GM12892 (cell line): ENCODE measurements at regions not wholly inside any gene's neighbourhood (a gene's known extent, or its start where the extent isn't known, plus 50 kb on each side); places are given as distances from the start of the nearest gene placed in this dataset.
"Not testable (repeated sequence)": the region's sequence is repeated elsewhere in the genome, so short reads cannot be mapped to it uniquely, and the experiment has no call there.

Experiments
- DNase-seq: peaks from one replicate; pipeline ENCODE4 v3.0.0; 2011; ENCODE audit not compliant: insufficient read length
- FAIRE-seq: peaks from 2 replicates; lab custom pipeline; 2011; peaks lifted over from hg19 to GRCh38; lab: Jason Lieb, UNC
- POLR2A ChIP-seq: IDR thresholded peaks from 2 replicates; pipeline ENCODE4 v1.6.1; 2011; ENCODE audit warnings: low read depth, low read length, control low read depth
- POLR2AphosphoS5 ChIP-seq: IDR thresholded peaks from 2 replicates; pipeline ENCODE4 v1.6.1; 2011; ENCODE audit warnings: low read depth, low read length, control low read depth
- TAF1 ChIP-seq: IDR thresholded peaks from 2 replicates; pipeline ENCODE4 v1.6.1; 2011; ENCODE audit warnings: low read depth, mild to moderate bottlenecking, control low read depth, low read length, borderline replicate concordance

DNA sequence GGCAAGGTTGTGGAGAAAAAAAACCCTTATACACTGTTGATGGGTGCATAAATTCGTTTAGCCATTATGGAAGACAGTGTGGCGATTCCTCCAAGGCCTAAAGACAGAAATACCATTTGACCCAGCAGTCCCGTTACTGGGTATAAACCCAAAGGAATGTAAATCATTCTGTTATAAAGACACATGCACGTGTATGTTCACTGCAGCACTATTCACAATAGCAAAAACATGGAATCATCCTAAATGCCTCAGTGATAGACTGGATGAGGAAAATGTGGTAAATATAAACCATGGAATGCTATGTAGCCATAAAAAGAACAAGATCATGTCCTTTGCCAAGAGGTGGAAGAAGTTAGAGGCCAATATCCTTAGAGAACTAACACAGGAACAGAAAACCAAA lies 119.9 kb upstream of the PRR16 start:
- TF ChIP-seq POLR2AphosphoS5 (no peak), TAF1 (no peak), POLR2A (no peak)
- FAIRE-seq, result no peak
- no peak for DNase-seq

GRCh38 chr5:120345947-120346346 lies 118.2 kb upstream of the PRR16 start:
- no peak for TF ChIP-seq TAF1
- no peak for TF ChIP-seq POLR2AphosphoS5
- TF ChIP-seq POLR2A, result no peak
- DNase-seq (no peak), FAIRE-seq (no peak)

DNA sequence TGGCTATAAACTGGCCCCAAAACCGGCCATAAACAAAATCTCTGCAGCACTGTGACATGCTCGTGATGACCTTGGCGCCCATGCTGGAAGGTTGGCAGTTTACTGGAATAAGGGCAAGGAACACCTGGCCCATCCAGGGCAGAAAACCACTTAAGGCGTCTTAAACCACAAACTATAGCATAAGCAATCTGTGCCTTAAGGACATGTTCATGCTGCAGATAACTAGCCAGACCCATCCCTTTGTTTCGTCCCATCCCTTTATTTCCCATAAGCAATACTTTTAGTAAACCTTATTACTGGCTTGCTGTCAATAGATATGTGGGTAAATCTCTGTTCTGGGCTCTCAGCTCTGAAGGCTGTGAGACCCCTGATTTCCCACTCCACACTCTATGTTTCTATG lies 113.0 kb upstream of the PRR16 start:
- DNase-seq, FAIRE-seq: not testable (repeated sequence)

DNA sequence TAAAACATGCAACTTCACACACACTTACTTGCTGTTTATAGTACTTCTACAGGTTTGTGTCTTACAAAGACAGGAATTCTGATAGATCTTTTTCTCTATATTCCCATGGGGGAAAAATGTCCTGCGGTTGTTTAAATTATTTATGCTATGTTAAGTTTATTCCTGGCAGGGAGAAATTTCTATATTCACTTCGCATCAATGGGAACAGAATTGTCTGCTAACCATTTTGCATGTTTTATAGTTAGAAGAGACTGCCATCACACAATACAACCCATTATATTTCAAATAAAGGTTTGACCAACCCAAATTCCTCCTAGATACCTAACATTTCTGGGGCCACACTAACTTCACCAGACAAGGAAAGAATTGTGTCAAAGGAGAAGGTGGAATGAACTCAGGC lies 110.0 kb upstream of the PRR16 start:
- no peak for DNase-seq
- TF ChIP-seq POLR2A, result no peak
- no peak for TF ChIP-seq TAF1
- no peak for TF ChIP-seq POLR2AphosphoS5
- no peak for FAIRE-seq

GRCh38 chr5:120358949-120359348 lies 105.2 kb upstream of the PRR16 start:
- TF ChIP-seq TAF1, result no peak
- no peak for TF ChIP-seq POLR2AphosphoS5
- FAIRE-seq (no peak), DNase-seq (no peak)

- TF ChIP-seq POLR2AphosphoS5, result no peak
- no peak for TF ChIP-seq POLR2A
- no peak for TF ChIP-seq TAF1
- DNase-seq, result no peak
- FAIRE-seq, result no peak
Observed at GRCh38 chr5:120361941-120362340, 102.2 kb upstream of the PRR16 start.

- no peak for TF ChIP-seq TAF1
- no peak for TF ChIP-seq POLR2A
- no peak for TF ChIP-seq POLR2AphosphoS5
- FAIRE-seq, result no peak
- no peak for DNase-seq
Observed at GRCh38 chr5:120362426-120362825, 101.7 kb upstream of the PRR16 start.

DNA sequence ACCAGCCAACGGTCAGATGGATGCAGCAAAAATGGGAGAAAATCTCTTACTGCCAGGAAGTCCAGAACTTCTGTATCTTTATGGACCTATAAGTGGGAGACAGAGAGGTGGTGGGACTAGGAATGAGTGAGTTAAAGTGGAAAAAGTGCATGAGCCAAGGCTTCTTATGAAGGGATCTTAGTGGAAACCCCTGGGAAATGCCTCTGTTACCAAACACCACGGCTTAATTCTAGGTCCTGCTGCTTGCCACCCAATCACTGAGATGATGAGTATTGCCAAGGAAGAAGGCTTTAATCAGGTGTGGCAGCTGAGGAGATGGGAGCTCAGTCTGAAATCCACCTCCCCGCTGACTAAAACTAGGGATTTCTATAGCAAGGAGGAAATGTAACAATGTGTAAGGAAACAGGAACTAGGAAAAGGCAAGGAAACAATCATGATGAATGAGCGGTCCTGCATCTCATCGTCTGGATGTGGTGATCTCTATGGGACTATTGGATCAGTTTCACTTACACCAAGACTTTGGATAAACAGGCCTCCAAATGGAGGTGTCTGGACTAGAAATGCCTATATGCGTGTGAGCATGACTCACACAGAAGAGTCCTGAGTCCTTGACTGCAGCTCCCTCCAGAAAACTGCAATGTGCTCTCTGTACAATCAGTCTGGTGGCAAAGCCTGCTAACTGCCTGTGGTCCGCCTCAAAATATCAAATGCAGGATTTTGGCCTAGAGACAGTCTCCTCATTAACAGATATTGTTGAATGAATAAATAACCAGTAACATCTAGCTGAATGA lies 98.2 kb upstream of the PRR16 start:
- FAIRE-seq (no peak), DNase-seq (no peak)
- TF ChIP-seq TAF1, result no peak
- TF ChIP-seq POLR2AphosphoS5, result no peak
- TF ChIP-seq POLR2A, result no peak

GRCh38 chr5:120367896-120368634 lies 96.0 kb upstream of the PRR16 start:
- DNase-seq (no peak), FAIRE-seq (no peak)
- no peak for TF ChIP-seq POLR2AphosphoS5
- no peak for TF ChIP-seq TAF1
- TF ChIP-seq POLR2A, result no peak

- FAIRE-seq, result no peak
- no peak for TF ChIP-seq POLR2A
- no peak for TF ChIP-seq TAF1
- no peak for TF ChIP-seq POLR2AphosphoS5
- DNase-seq, result no peak
Observed at GRCh38 chr5:120368923-120369715, 95.0 kb upstream of the PRR16 start.

- no peak for FAIRE-seq
- TF ChIP-seq POLR2A (no peak), TAF1 (no peak)
- DNase-seq, result no peak
Observed at GRCh38 chr5:120372899-120373298, 91.2 kb upstream of the PRR16 start.
